Left forelimb (tissue), 1 donor: ENCODE measurements at regions not wholly inside any gene's neighbourhood (a gene's known extent, or its start where the extent isn't known, plus 50 kb on each side); places are given as distances from the start of the nearest gene placed in this dataset.
"Not testable (repeated sequence)": the region's sequence is repeated elsewhere in the genome, so short reads cannot be mapped to it uniquely, and the experiment has no call there.

Source experiments
- DNase-seq: peaks from one replicate; pipeline ENCODE4 v3.0.0-alpha.2; 2018; ENCODE audit warnings: low spot score

- no peak for DNase-seq
Observed at GRCh38 chr6:150683320-150683719, 83.6 kb downstream of the PLEKHG1 start.

DNA sequence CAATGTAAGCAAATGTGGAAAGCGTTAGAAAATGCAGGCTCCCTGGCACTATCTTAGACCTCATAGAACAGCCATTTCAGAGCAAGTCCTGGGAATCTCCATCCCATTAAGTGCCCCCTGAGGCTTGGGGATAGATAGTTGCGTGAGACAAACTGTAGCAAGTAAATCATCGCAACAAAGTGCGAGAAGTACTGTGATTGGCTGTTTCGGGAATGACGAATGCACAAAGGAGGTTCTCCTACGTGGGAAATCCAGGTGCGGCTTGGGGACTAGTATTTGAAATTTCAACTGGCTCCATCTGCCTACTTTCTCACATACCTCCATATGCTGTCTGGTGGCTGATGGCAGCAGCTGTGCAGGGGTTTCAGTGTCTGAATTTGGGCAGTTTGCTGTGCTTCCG lies 84.5 kb downstream of the PLEKHG1 start:
- no peak for DNase-seq

GRCh38 chr6:150684714-150685459 lies 85.2 kb downstream of the PLEKHG1 start:
- DNase-seq = no peak

DNA sequence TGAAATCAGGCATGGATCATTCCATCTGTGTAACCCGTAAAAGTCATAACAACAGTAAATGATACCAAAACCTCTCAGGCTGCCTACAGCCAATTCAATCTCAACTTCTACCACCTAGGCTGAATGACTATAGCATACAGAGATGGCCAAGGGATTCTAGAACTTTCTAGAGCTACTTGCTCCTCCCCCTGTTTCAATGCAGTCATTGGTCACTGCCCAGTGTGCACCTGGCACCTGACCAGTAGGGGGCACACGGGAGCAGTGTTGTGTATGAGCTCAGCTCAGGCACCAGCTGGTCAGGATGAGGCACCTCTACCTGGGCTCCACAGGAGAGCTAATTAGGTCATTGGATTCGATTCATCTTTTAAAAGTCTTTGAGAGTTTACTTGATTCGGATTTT lies 86.2 kb downstream of the PLEKHG1 start:
- DNase-seq = no peak

DNA sequence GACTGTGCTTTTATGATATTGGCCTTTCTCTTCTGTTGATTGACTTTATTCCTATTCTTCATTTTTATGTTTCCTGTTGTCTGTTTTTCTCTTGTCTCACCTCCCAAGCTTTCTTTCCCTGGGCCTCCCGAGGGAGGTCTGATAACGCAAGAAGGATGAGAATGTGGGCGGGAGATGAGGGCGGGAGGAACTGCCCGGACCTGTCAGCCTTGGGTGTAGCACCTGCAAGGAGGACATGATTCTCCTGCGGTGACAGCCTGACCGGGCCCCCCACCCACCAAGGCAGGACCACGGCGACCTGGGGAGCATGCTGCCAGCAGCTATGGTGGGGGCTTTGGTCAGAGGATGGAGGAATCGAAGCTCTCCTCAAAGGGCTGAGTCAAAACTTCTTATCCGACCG lies 86.9 kb downstream of the PLEKHG1 start:
- no peak for DNase-seq

DNA sequence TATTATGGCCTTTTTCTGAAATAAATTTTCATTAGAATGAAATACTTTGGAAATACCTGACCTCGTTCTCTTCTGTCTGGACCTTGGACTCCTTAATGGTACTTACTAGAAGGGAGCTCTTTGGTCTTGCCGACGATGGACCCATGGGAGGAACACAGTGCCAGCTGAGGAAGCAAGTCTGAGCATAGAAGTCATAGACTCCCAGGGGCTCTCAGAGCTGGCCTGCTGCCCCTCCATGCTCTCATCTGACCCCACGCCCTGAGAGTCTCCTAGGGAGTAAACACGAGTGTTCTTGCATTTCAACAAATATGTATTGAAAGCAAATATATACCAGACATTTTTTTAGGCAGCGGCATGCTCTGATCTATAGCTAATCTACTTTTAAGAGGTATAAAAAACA lies 87.8 kb downstream of the PLEKHG1 start:
- no peak for DNase-seq

DNA sequence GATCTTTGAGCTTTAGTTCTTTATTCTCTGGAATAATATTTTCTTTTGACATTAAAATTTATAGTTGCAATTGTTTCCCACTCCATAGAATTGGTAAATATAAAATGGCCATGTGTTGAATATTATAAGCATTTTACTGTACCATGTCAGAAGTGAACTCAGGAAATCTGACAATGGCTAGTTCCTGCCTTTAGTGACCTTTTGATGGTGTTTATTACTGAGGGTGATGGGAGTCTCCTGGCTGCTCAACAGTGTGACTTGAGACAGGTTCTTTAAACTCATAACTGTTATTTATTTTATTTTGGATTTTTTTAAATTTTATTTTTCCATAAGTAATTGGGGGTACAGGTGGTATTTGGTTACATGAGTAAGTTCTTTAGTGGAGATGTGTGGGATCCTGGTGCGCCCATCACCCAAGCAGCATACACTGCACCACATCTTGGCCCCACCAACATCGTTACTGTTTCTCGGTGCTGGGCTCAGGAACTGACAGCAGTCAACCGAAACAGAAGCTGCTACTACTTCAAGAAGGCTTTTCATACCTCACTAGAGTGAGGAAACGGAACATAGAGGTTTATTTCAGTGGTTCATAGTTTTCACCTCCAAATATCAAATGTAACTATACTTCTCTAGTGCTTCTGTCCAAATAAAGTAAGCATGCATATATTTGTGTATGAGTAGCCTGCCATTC lies 90.4 kb downstream of the PLEKHG1 start:
- DNase-seq = no peak

GRCh38 chr6:150690681-150691080 lies 91.0 kb downstream of the PLEKHG1 start:
- no peak for DNase-seq

- no peak for DNase-seq
Observed at GRCh38 chr6:150691463-150691862, 91.8 kb downstream of the PLEKHG1 start.

- DNase-seq = no peak
Observed at GRCh38 chr6:150692604-150693003, 92.9 kb downstream of the PLEKHG1 start.

- no peak for DNase-seq
Observed at GRCh38 chr6:150694889-150695288, 95.2 kb downstream of the PLEKHG1 start.

DNA sequence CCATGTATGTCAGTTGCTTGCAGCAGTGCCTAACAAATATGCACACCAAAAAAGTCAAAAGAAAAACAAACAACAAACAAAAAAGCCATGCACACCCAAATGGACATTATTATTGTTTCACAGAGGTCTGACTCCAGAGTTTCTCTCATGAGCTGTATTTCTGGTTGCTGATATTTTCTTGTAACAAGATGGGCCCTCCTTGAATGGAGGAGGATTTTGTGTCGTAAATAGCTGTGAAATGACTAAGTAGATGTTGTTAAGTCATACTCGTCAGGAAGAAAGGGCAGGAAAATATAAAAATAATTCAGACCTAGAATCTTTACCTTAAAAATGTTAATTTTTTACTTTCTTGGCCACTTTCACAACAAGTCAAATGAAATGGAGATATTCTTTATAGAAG lies 96.0 kb downstream of the PLEKHG1 start:
- DNase-seq = no peak

- no peak for DNase-seq
Observed at GRCh38 chr6:150696190-150696589, 96.5 kb downstream of the PLEKHG1 start.

DNA sequence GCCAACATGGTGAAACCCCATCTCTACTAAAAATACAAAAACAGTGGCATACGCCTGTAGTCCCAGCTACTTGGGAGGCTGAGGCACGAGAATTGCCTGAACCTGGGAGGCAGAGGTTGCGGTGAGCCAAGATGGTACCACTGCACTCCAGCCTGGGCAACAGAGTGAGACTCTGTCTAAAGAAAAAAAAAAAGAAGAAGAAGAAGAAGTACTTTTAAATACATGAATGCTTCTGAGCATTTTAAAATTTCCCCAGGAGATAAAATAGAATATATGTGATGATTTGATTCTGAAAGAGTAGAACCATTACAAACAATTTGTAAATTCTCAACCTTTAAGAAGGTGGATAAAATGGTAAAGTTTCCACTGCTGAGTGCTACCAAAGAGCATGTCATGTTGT lies 97.2 kb downstream of the PLEKHG1 start:
- not testable (repeated sequence) for DNase-seq

DNA sequence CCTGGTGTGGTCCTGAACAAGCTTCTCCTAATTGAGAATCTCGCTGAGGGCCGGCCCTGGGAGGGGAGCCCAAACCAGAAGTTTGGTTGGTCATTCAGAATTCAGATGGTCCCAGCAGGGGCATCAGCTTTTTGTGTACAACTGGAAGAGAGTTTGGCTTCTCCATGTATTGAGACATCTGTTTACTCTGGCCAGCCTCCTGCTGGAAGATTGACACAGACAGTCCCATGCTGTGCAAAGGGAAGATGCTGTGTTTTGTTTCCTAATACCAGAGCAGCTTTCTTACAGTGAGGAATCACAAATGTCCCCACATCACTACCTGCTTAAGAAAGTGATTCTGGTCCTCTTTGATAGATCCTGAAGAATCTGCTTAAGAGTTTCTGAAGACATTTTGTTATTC lies 97.8 kb downstream of the PLEKHG1 start:
- no peak for DNase-seq

GRCh38 chr6:150698391-150698790 lies 98.7 kb downstream of the PLEKHG1 start:
- DNase-seq = no peak

DNA sequence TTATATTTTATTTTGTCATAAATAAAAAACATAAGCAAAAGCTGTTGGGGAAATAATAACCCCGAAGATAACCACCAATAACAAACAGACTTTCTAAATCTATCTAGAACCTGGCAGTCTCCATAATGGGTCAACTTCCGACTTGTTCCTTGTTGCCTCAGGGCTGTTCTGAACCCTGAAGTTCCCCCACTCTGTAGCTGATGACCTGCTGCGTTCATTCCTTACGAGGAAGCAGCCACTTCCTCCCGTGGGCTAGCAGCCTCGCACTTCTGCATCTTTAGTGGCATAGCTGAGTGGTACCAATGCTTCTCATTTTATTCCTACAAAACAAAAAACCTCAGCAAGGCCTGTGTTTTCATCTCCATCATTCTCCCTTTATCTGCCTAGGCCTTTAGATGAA lies 103.0 kb downstream of the PLEKHG1 start:
- no peak for DNase-seq

DNA sequence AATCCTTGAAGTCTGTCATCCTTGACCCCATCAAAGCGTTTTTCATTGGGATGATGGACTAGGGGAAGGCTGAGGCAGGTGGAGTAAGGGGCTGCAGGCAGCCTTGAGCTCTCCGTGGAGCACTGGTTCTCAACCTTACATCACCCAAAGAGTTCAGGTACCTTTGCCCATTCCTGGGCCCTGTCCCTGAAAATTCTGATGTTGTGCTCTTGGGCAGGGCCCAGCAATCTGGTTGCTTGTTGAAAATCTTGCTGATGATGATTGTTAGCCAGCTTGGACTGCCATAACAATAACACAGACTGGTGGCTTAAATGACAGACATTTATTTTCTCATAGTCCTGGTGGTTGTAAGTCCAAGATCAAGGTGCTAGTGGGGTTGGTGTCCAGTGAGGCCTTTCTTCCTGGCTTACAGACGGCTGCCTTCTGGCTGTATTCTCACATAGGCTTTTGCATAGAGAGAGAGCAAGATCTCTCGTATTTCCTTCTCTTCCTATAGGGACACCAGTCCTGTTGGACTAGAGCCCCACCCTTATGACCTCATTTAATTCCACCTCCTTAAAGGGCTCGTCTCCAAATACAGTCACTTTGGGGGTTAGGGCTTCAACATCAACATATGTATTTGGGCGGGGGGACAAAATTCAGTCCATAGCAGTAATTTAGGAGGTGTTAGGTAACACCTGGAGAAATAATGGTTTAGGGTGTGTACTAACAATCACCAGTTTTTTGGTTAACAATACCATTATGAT lies 104.9 kb downstream of the PLEKHG1 start:
- DNase-seq = no peak

DNA sequence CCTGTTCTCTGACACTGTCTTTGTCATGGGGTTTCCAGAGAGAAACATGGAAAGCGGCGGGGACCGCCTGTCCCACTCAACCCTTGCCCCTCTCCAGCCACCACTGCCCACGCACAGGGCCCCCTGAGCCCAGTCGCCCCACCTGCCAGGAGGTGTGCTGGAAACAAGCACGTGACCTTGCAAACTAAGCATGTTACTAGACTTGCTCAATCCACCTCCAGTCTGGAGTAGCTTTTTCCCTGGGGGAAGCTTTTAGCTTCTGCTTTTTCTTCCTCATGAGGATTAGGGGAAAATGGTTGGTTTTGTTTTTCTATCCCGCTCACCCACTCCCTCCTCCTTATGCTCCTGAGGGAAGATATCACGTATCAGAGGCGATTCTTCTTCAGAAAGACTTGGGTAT lies 105.7 kb downstream of the PLEKHG1 start:
- DNase-seq = no peak

GRCh38 chr6:150710236-150710635 lies 110.6 kb downstream of the PLEKHG1 start:
- DNase-seq = no peak

GRCh38 chr6:150711061-150711460 lies 111.4 kb downstream of the PLEKHG1 start:
- no peak for DNase-seq

GRCh38 chr6:150711584-150712504 lies 112.2 kb downstream of the PLEKHG1 start:
- DNase-seq = no peak
